ENCODE measurements at regions not wholly inside any gene's neighbourhood (a gene's known extent, or its start where the extent isn't known, plus 50 kb on each side); places are given as distances from the start of the nearest gene placed in this dataset.
A peak's percentile ranks its signal among the peaks of the same experiment; 100 is the strongest.

- H3K4me3 ChIP-seq (ENCODE audit: control insufficient read depth, low read depth, low read length): no peak overlapping the region
- no peak for TF ChIP-seq CTCF (conservative IDR thresholded peaks at IDR 0.05; ENCODE audit: control insufficient read depth, insufficient read depth, low read depth, low read length)
- peak; percentile 44 for DNase-seq (ENCODE audit: low read depth)
Observed at GRCh38 chr1:193417945-193418744, 231.7 kb upstream of the B3GALT2 start.

GRCh38 chr1:193417403-193417802 is 231.0 kb upstream of the B3GALT2 start:
- DNase-seq (ENCODE audit: low read depth): peak; percentile 40

GRCh38 chr1:193416226-193417024 is 230.0 kb upstream of the B3GALT2 start:
- no peak for TF ChIP-seq CTCF (conservative IDR thresholded peaks at IDR 0.05; ENCODE audit: control insufficient read depth, insufficient read depth, low read depth, low read length)
- no peak overlapping the region for H3K4me3 ChIP-seq (ENCODE audit: control insufficient read depth, low read depth, low read length)
- no peak for DNase-seq (ENCODE audit: low read depth)

More at GRCh38 chr1:193417403-193417802, 231.0 kb upstream of the B3GALT2 start:
- no peak overlapping the region for H3K4me3 ChIP-seq (ENCODE audit: control insufficient read depth, low read depth, low read length)
- TF ChIP-seq CTCF (conservative IDR thresholded peaks at IDR 0.05; ENCODE audit: control insufficient read depth, insufficient read depth, low read depth, low read length): no peak

- no peak for DNase-seq (ENCODE audit: low read depth)
- H3K4me3 ChIP-seq (ENCODE audit: control insufficient read depth, low read depth, low read length): no peak overlapping the region
- no peak for TF ChIP-seq CTCF (conservative IDR thresholded peaks at IDR 0.05; ENCODE audit: control insufficient read depth, insufficient read depth, low read depth, low read length)
Observed at GRCh38 chr1:193415256-193415655, 228.8 kb upstream of the B3GALT2 start.

- TF ChIP-seq CTCF (conservative IDR thresholded peaks at IDR 0.05; ENCODE audit: control insufficient read depth, insufficient read depth, low read depth, low read length): no peak
- DNase-seq (ENCODE audit: low read depth): no peak
- H3K4me3 ChIP-seq (ENCODE audit: control insufficient read depth, low read depth, low read length): no peak overlapping the region
Observed at GRCh38 chr1:193413376-193413775, 227.0 kb upstream of the B3GALT2 start.

GRCh38 chr1:193412748-193413147 is 226.3 kb upstream of the B3GALT2 start:
- DNase-seq (ENCODE audit: low read depth): no peak
- no peak for TF ChIP-seq CTCF (conservative IDR thresholded peaks at IDR 0.05; ENCODE audit: control insufficient read depth, insufficient read depth, low read depth, low read length)
- no peak overlapping the region for H3K4me3 ChIP-seq (ENCODE audit: control insufficient read depth, low read depth, low read length)
